NCI-H128 (cell line): ENCODE measurements at regions not wholly inside any gene's neighbourhood (a gene's known extent, or its start where the extent isn't known, plus 50 kb on each side); places are given as distances from the start of the nearest gene placed in this dataset.

Experiments used
- DNase-seq: peaks from one replicate; lab custom pipeline; 2025; ENCODE audit not compliant: unreplicated experiment; lab: John Stamatoyannopoulos, UW

DNA sequence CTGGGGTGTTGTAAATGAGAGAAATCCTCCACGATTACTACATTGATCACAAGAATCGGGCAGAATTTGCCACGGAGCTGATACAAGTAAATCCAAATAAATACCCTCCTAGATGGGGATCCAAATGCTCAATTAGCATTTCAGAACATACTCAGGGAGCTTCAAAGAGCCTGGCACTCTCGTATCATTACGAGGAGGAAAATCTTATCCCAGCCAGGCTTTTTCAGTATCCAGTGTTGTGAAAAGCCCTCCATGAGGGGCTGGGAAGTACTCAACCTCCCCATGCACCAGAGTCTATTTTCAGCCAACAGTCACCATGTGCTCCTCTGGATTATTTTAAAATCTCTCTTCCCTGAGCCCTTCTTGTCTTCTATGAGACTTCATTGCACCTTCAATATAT, 122.6 kb upstream of the ARRDC4 start:
- DNase-seq = no peak

- DNase-seq = no peak
These were observed 121.8 kb upstream of the ARRDC4 start for GRCh38 chr15:97838606-97839210.

GRCh38 chr15:97840501-97840900, 120.0 kb upstream of the ARRDC4 start:
- DNase-seq = no peak

DNA sequence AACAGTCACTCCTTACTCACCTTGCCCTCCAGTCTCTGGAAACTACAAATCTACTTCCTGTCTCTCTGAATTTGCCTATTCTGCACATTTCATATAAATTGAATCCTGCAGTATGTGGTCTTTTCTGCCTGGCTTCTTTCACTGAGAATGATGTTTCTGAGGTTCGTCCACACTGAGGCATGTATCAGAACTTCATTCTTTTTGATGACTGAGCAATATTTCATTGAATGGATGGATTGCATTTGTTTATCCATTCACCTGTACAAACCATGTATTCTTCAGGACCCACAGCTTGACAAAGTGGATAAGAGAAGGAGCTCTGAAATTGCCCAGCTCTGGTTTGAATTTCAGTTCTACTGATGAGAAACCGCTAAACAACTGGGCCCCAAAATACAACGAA, 118.9 kb upstream of the ARRDC4 start:
- no peak for DNase-seq

- DNase-seq = no peak
These were observed 111.3 kb upstream of the ARRDC4 start for GRCh38 chr15:97849183-97849582.

DNA sequence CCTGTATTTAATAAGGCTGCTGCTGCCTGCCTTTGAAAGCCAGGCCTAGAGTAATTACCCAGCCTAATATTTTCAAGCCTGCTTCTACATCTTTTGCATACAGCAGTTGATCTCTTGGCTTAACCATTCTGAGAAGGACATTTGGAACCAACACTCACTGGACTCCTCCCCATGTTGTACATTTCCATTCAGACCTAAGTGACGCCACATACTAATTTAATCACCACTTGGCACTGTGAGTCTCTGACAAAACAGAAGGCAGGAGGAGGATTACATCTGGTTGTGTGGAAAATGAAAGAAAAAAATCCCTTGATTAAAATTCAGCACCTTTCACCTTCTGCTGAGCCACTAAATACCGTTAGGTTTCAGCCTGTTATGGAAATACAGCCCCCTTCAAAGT, 102.2 kb upstream of the ARRDC4 start:
- DNase-seq = no peak

GRCh38 chr15:97861529-97862260, 98.8 kb upstream of the ARRDC4 start:
- DNase-seq = no peak

DNA sequence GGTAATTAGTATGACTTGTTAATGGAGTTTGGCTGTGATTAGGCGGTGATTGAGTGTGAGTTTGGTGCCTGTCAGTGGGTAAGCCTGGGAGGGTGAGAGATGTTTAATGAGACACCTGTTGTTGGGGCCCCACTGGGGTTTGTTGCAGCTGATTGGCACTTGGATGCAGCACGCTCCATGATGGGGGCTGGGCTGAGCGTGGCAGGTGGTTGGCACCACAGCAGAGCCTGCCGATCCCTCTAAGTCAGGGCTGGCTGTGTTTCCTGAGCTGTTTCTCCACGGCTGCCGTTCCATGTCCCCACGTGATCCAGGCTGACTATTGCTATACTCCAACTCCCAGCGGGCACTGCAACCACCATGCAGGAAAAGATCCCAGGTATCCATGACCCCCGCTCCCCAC, 93.5 kb upstream of the ARRDC4 start:
- DNase-seq = no peak

GRCh38 chr15:97867870-97868269, 92.6 kb upstream of the ARRDC4 start:
- no peak for DNase-seq

GRCh38 chr15:97868981-97869380, 91.5 kb upstream of the ARRDC4 start:
- DNase-seq = no peak

GRCh38 chr15:97870771-97871170, 89.7 kb upstream of the ARRDC4 start:
- DNase-seq = no peak

- no peak for DNase-seq
These were observed 86.4 kb upstream of the ARRDC4 start for GRCh38 chr15:97874139-97874538.

DNA sequence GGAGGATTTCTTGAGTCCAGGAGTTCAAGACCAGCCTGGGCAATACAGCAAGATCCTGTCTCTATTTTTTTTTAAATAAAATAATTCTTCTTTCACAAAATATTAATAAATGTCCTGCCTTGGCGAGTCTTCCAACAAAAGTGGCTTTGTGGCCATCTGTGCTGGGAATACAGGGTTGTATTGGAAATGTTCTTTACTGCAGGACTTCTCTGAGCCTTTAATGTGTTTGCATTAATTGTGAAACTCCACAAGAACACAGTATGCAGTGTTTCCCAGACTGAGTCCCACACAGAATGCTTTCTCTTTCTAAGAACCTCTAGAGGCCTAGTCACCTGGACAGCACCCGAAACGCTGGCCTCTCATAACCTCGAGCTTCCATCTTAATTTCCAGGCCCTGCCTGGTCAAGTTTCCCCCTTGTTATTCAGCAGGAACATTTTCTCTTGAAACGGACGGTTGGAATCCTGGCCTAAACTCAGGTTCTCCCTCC, 85.4 kb upstream of the ARRDC4 start:
- no peak for DNase-seq

GRCh38 chr15:97875513-97876280, 84.8 kb upstream of the ARRDC4 start:
- DNase-seq = no peak

- DNase-seq = no peak
These were observed 84.2 kb upstream of the ARRDC4 start for GRCh38 chr15:97876281-97876675.

DNA sequence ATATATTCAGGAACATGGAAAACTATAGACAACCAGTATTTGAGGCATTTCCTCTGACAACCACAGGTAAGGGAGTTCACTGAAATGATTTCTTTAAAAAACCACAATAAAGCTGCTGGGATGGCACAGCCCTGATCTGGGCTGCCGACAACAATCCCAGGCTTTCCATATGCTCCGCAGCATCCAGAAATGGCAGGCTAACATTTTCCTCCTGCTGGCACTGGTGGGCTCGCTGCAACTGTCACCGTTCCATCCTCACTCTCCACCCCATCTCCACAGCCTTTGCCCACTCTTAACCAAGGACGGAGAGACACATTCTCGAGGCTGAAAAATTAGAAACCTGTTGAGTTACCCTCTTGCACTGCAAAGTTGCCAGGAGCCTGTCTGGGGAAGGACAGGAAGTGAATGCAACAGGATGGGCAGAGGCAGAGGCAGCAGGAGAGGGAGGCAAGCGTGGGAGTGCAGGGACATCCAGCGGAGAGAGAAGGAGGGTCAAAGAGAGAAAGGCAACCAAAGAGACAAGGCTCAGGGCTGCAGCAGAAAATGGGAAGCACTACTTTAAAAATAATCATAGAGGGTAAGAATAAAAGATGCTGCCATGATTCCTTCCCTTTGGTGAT, 79.0 kb upstream of the ARRDC4 start:
- DNase-seq = no peak

- no peak for DNase-seq
These were observed 75.9 kb upstream of the ARRDC4 start for GRCh38 chr15:97884513-97885131.

DNA sequence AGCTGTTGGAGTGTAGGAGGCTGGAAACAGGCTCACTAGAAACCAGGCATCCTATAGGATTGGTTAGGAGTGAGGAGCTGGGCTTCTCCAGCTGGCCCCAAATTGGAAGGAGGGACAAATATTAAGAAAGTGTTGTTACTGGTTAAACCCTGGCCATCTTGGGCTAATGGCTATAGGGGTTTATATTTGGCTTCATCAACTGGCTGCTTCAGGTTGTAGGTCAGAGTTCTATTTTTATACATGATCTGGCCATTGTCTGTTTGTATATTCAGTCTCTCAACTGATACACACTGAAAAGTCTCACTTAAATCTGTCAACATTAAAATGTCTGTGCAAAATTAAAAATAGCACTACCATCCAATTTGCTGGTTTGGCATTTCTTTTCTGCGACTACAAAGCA, 70.2 kb upstream of the ARRDC4 start:
- no peak for DNase-seq

GRCh38 chr15:97892167-97892938, 68.2 kb upstream of the ARRDC4 start:
- no peak for DNase-seq

DNA sequence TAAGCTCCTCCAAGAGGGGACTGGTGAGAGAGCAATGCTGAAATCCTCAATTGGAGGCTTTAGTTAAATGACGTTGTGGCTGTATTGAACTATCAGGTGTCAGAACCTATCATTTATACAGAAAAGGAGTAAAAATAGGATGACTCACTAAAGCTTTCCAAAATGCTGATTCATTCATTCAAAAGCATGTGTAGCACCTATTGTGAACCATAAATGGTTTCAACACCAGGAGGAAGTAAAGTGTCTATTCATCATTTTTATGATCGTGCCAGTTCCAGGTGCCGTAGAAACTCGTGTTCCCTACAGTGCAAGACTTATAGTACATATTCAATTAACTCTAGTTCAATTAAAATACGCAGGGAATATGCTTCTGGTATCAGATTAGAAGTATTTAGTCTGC, 66.5 kb upstream of the ARRDC4 start:
- DNase-seq = no peak
